ENCODE measurements at regions not wholly inside any gene's neighbourhood (a gene's known extent, or its start where the extent isn't known, plus 50 kb on each side); places are given as distances from the start of the nearest gene placed in this dataset.
"Not testable (repeated sequence)": the region's sequence is repeated elsewhere in the genome, so short reads cannot be mapped to it uniquely, and the experiment has no call there.

DNA sequence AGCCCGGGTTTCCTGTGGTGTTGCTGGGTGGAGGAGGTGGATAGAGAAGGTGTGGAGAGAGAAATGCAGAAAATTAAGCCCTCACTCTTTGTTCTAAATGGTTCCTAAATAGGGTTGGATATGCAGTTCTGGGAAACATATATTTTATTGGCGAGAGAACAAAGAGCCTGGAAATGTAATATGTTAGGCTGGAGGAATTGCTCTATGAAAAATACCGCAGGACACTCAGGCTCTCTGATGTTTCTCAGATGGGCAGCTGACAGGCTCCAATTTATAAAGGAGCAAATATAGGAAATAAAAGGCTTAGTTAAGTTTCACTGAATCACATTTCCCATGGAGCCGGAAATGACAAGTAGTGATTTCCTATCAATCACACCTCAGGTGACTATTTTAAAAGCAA, 428.0 kb downstream of the TMEM135 start:
- no peak for DNase-seq (ENCODE audit: low read depth in 2 of 2)

DNA sequence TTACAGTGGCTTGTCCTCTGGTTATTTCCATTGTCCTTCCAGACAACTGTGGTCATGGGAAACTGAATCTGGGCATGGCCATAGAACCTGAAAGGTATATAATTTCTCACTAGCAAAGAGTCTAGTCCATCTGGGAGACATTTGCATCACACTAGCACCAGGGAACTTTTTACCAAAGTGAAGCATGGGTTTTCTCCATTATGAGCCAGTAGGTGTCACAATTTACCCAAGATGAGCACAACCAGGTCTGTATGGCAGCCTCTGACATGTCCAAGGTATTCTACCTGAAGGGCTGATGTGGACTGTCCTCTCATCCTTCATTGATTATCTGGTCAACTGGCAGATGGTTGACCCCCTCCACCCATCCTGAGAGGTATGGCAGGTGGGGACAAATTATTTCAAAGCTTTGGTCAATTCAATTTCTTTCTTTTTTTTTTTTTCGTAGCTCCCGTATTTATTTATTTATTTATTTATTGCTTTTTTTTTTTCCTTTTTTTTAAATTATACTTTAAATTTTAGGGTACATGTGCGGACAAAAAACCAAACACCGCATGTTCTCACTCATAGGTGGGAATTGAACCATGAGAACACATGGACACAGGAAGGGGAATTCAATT, 425.9 kb downstream of the TMEM135 start:
- no peak for DNase-seq (ENCODE audit: low read depth in 2 of 2)

DNA sequence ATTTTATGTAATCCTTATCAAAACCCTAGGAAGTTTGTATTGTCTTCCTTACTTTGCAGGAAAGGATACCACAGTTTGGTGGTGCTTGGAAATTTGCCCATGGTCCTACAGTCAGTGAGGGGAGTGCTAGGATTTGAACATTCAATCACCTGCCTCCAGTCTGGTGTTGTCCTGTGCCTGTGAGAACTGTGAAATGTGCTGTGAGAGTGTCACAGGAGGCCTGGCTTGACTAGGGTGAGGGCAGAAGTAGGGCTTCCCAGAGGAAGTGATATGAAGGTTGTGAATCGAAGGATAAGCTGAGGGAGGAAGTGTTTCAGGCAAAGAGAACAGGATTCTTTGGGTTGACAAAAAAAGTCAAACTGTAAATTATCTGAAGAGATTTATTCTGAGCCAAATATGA, 424.4 kb downstream of the TMEM135 start:
- no peak for DNase-seq (ENCODE audit: low read depth in 2 of 2)

DNA sequence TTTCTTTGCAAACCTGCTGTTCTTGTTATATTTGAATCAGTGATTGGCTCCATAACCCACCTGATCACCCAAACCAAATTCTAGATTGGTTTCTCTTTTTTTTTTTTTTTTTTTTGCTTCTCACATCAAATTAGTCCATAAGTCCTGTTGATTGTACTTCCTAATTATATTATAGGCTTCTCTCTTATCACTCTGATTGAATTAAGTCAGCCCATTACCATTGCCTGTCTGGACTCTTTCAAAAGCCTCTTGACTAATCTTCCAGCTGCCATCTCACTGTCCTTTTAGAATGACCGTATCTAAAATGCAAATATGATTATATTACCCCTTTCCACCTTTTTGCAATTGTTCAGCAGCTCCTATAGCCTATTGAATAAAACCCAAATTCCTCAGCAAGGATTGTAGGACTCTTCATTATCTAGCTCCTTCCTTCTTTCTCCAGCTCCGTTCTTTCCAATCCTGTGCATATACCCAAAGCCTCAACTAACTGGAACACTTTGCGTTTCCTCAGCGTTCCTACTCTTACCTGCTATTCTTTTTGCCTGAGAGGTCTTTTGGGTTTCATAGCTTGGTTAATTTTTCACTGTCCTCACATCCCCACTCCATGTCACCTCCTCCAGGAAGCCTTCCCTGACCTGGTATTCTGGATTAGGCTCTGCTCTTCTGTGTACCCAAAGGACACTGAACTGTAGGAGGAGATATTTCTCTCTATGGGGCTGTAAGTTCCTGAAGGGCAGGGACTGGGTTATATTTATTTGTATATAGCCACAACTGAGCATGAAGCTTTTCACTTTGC, 423.3 kb downstream of the TMEM135 start:
- no peak for DNase-seq (ENCODE audit: low read depth in 2 of 2)

DNA sequence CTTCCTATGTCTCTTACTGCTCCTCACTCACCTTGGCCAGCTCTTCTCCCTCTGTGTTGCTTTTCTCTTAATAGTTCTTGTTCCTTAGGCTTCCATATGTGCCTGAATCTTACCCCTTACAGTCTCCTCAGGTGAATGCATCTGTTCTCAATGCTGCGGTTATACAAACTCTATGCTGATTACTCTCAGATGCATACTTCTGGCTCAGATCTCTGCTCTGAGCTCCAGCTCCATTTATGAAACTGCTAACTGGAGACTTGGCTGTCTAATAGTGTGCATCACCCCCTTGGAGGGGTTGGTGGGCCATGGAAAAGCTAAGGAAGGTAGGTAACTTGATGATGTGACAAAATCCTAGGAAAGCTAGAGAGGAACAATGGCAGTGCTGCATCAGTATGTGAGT, 422.5 kb downstream of the TMEM135 start:
- DNase-seq (ENCODE audit: low read depth in 2 of 2), result no peak

DNA sequence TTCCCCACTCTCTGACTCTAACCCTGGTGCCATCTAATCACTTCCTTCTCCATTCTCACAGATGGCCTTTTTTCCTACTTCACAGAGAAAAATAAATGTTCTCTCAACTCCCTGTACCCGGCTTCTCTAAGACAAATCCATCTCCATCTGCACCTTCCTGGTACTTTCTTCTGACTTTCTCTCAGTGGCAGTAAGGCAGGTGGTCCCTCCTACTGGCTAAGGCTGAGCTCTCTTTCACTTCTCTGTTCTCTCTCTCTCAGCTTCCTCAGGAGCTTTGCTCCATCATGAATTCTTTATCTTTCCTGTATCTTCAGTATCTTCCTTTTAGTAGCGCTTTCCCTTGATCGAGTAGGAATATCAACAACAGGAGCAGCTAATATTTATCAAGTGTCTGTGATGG, 421.6 kb downstream of the TMEM135 start:
- DNase-seq (ENCODE audit: low read depth in 2 of 2), result no peak

DNA sequence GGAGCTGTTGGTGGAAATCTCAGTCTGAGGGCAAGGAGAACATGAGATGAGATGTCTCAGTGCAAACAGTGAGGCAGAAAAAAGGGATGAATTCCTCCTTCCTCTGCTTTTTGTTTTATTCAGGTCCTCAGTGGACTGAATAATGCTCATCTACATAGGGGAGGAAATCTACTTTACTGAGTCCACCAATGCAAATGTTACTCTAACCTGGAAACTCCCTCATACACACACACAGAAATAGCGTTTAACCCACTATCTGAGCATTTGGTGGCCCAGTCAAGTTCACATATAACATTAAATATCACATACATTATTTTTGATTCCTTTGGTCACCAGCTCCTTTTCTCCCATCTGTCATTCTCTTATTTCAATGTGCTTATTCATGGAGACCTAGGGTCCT, 418.8 kb downstream of the TMEM135 start:
- DNase-seq (ENCODE audit: low read depth in 2 of 2), result no peak

DNA sequence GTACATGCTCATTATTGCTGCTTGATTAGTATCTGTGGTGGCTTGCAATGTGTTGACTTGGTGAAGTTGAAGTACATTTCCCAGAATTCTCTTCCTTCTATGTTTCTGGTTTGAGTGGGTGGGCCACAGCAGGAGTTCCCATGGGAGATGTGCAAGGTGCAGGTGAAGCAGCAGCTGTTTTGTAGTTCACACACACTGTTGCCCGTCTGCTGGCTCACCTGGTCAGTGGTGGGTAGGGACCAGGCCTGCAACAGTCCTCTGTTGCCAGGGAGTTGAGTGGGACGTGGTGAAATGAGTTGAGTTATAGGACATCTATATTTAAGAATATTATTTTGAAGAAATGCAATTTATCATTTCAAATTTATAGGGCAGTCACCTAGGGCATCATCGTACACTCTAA, 417.4 kb downstream of the TMEM135 start:
- DNase-seq (ENCODE audit: low read depth in 2 of 2), result no peak

DNA sequence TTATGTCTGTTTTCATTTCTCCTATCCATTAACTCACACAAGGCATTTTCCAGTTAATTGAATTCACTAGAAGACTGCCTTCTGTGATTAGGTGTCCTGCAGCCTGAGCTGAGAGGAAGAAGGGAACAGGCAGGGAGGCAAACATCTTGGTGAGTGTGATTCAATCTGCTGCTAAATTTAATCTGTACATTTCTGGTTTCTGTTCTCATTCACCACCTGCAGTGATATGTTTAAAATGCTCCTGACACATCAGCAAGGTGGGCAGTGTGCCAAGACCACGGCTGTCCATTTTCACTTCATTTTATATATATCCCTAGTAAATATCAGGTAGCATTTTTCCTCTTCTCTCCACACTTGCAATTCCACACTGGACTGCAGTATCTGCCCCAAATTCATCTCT, 416.5 kb downstream of the TMEM135 start:
- no peak for DNase-seq (ENCODE audit: low read depth in 2 of 2)

DNA sequence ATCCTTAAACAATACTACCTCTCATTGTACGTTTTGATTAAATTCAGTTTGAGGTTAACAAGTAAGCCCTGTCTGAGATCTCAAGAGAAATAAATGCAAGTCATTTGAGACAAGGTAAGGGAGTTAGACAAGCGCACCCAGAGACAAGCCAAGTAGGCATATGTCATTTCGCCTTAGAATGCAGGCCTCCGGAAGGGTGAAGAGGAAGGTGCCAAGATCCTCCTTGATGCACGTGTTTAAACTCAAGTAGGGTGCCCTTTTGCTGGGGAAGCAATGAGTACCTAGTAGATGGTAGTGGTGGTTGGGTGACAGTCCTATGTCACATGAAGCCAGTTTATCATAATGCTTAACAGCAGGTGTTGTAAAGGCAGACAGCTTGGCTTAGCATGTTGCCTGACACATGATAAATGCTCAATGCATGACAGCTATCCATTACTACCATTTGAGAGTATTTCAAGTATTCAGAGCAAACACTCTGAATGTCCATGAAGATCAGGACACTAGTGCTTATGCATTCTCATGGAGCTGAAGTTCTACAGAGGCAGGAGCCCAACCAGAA, 415.9 kb downstream of the TMEM135 start:
- DNase-seq (ENCODE audit: low read depth in 2 of 2), result no peak

DNA sequence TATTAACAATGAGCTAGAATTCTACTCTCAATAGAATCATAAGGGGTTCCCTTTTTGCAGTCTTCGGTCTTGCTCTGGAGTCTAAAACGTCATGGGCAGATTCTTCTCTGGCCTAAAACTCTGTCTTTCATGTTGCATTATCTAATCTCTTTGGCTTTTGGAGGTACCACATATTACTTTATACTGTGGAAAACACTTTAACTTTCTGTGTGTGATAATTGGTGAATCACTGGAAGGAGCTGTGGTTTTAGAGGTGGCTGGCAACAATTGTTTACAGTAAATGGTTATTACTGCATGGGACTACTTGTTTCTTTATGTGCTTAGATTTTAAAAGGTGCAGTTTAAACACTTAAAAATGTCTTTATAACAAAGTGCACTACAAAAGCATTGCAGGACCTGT, 414.3 kb downstream of the TMEM135 start:
- not testable (repeated sequence) for DNase-seq (ENCODE audit: low read depth in 2 of 2)

DNA sequence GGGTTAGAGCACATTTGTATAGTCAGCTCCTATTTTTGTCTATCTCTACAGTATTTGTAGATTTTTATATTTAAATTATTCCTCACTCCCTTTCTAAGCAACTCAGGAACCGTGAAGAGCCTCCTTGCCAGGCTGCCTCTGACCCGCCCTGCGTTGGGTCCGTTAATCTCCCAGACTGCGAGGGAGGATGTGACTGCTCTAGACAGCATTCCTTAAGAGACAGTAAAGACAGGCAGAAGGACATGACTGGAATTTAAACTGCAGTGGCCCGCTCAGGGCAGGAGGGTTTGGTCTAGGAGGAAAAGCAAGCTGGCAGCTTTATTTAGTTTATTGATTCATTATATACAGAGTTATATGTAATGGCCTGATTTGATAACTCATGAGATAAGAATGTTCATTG, 413.7 kb downstream of the TMEM135 start:
- no peak for DNase-seq (ENCODE audit: low read depth in 2 of 2)

DNA sequence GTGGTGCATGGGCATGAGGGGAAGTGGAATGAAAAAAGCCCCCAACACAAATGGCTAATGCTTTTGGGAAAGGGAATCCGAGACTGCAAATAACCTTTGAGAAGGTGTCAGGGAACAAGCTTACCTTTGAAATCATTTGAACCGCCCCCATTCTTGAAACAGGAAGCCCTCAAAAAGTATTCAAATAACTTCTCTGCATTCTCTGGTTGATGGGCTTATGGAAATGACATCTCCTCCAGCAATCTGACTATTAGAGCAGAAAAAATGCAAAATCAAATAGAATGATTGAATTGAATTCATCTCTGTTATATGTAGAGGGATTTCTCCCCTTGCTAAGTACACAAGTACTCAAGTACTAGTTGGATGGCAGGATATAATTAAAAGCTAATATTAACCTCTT, 409.9 kb downstream of the TMEM135 start:
- no peak for DNase-seq (ENCODE audit: low read depth in 2 of 2)

DNA sequence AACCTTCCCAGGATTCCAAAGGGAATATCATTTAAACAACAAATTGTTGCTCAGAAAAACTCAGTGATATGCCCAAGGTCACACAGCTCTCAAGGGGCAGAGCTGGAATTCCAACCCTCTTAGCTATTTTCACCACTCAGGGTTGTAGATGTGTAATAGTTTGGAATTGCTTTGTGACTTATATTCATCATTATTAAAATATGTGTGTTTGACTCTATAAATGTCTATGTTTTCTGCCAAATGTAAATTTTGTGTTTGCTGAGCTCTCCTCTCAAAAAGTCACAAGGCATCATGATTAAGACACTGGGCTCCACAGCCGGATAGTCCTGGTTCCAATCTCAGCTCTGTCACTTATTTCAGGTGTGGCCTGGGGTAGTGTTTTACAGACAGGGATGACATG, 407.3 kb downstream of the TMEM135 start:
- DNase-seq (ENCODE audit: low read depth in 2 of 2), result no peak

DNA sequence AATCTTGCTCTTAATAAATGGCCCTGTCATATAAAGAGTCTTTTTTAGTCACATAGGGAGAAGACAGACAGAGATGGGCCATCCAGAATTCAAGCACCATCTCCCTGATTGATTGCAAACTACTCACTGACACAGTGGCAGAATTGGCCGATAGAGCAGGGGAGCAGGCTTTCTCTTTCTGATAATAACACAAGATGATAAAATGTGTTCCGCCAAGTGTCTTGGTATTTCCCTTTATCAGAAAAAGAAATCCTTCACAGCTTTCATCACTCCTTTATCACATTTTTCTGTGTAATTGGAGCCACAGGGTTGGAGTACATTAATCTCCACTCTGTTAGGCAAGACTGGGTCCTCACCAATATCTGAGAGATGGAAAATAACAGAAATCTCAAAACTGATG, 406.0 kb downstream of the TMEM135 start:
- DNase-seq (ENCODE audit: low read depth in 2 of 2), result no peak

DNA sequence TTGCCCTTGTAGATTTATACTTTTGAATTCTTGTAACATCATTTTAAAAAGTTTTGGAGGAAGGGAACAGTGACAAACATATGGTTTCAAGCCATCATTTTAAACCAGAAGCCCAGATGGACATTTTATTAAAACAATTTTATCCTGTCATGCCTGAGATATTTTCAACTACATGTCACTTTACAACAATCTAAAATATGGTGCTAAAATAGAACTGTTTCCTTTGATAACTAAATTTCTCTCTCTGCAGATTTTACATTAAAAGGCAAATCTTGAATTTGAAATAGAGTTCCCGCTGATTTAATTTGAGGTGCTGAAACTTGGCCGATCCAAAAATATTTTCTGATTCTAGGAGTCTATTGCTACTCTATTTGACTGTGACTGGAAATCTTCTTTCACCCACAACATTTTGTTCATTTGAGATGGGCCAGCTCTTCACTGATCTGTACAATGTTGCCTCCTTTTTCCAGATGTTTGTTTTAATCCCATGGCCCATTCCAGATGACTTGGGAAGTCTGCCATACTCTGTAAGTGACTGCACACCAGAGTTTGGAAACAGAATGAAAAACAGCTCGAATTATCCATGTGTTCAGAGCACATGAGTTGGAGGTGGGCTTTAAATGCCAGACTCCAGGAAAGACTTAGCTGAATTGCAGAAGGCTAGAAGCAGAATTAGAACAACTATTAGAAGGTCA, 402.5 kb downstream of the TMEM135 start:
- DNase-seq (ENCODE audit: low read depth in 2 of 2), result no peak

DNA sequence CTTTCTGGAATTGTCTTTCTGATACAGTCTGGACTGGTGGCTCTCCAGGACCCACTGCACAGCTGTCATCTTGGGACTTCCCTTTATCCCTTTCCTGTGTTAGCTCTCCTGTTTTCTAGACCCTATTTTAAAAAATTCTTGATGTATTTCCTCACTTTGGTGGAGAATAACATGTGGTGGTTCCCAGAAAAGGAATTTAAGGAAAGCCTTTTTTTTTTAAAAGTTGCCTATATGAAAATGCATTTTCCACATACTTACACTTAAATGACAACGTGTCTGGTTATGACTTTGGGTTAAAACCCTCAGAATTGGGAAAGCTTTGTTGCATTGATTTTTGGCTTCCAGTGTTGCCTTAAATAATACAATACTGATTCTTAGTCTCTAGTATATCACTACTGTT, 400.7 kb downstream of the TMEM135 start:
- DNase-seq (ENCODE audit: low read depth in 2 of 2), result no peak

DNA sequence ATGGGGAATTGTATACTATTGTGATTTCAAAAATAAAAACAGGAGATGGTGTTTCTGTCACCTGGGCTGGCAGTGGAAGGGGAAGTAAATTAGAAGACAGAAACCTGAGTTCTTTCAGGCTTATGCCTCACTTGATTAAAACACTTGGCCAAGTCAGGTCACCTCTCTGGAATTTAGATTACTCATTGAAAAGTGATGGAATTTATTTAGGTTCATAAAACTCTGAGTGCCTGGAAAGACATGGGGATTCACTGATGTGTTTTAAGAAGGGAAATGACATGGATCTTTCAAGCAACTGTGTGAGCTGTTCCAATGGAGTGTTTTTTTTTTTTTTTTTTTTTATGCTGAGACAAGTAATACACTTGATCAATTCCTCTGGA, 400.1 kb downstream of the TMEM135 start:
- no peak for DNase-seq (ENCODE audit: low read depth in 2 of 2)

DNA sequence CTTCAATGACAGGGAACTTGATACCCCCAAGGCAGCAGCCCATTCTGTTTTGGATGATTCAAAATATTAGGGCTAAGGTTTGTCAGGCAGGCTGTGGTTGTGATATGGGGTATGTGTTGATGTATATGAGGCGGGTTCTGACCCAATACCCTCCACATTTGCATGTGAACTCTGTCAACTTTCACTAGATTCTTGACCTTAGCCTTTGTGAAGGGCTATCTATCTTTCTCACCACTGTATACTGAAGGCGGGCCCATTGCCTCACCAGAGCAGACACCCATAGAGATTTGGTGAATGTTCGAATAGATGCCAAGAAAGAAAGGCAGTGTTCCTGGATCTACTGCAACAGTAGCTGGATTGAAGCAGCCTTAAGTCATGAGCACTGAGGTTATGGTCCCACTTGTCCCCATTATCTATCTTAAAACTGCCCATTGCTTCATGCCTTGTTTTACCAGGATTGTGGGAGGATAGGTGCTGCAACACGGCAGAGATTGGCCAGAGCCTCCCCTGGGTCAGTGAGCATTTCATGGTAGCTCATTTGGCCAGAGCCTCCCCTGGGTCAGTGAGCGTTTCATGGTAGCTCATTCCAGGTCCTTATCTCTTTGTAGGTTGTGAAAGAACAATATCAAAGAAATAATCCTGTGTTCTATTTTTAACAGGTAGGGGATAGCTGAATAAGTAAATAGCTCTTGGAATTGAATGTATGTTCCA, 399.6 kb downstream of the TMEM135 start:
- DNase-seq (ENCODE audit: low read depth in 2 of 2), result no peak

DNA sequence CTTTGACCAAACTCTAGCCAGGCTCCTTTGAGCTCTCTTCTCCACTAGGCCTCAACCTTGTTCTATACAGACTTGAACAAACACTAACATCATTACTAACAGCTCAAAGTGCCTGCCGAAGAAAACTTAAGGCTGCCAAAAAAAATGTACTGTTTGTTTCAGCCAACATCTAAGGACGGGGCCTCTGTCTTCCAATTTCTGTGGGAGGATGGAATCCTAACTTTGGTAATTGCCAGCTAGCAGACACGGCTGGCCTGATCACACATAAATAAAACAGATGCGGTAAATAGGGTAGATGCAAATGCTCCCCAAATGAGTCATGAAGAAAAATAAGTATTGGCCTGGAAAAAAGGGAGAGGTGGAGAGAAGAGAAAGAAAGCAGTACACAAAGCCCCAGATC, 394.3 kb downstream of the TMEM135 start:
- no peak for DNase-seq (ENCODE audit: low read depth in 2 of 2)

DNA sequence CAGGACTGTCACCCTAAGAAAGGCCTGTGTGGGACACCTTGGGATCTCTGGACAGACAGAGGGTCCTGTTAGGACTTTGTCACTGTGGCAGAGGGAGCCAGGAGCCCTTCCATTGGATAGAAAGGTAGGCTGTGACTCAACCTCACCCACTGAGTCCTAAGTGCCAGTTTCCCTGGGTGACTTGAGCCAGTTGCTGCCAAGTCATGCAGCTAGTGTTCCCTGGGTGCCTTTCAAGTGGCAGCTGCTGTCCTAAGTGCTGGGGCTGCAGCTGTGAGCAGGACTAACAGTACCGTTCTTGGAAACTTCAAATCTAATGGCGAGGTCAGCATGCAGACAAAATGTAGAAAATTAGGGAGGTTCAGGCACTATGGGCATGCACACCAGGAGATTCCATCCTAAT, 393.7 kb downstream of the TMEM135 start:
- no peak for DNase-seq (ENCODE audit: low read depth in 2 of 2)

DNA sequence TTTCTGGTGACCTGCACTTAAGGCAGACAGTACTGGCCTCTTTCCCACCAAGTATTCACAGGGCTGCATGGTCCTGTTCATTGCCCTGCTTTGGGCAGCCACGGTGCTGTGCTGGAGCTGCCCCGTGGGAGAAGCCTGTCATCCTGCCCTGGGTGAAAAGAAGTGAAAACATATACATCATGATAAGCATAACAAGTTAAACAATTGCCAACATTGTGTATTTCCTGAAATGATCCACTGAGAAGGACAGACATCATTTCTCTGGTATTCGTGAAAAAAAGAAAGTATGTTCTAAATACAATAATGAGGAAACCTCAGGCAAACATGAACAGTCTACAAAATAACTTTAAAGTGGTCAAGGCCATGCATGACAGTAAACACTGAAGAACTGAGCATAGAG, 393.1 kb downstream of the TMEM135 start:
- no peak for DNase-seq (ENCODE audit: low read depth in 2 of 2)
